GM21423 (cell line): ENCODE measurements at regions not wholly inside any gene's neighbourhood (a gene's known extent, or its start where the extent isn't known, plus 50 kb on each side); places are given as distances from the start of the nearest gene placed in this dataset.
"Not testable (repeated sequence)": the region's sequence is repeated elsewhere in the genome, so short reads cannot be mapped to it uniquely, and the experiment has no call there.

Experiments
- ATAC-seq: cut with Tn5 transposase; IDR thresholded peaks from one replicate; pipeline ENCODE4 v1.9.1; 2021; ENCODE audit warnings: mild to moderate bottlenecking, moderate library complexity; ENCODE audit not compliant: unreplicated experiment

GRCh38 chr6:68080074-68080473 is 555.0 kb upstream of the ADGRB3 start:
- no peak for ATAC-seq

DNA sequence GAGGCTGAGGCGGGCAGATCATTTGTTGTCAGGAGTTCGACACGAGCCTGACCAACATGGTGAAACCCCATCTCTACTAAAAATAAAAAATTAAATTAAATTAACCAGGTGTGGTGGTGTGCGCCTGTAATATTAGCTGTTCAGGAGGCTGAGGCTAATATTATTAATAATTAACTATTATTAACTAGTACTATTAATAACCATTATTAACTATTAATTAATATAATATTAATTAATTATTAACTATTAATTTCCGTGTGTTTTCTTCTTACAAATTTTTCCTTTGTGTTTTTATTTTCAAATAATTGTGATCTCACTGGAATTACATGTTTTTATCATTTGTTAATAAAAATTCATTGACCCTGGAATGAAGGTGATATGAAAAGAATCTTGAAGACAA is 557.4 kb upstream of the ADGRB3 start:
- ATAC-seq, result no peak

- no peak for ATAC-seq
Measured at GRCh38 chr6:68071740-68072139, 563.3 kb upstream of the ADGRB3 start.

- ATAC-seq, result no peak
Measured at GRCh38 chr6:68069921-68070710, 565.0 kb upstream of the ADGRB3 start.

GRCh38 chr6:68059899-68060298 is 575.2 kb upstream of the ADGRB3 start:
- ATAC-seq, result no peak

- no peak for ATAC-seq
Measured at GRCh38 chr6:68059261-68059660, 575.8 kb upstream of the ADGRB3 start.

GRCh38 chr6:68056596-68056995 is 578.5 kb upstream of the ADGRB3 start:
- not testable (repeated sequence) for ATAC-seq

GRCh38 chr6:68054756-68055155 is 580.3 kb upstream of the ADGRB3 start:
- no peak for ATAC-seq

- no peak for ATAC-seq
Measured at GRCh38 chr6:68053805-68054373, 581.2 kb upstream of the ADGRB3 start.

GRCh38 chr6:68052234-68052633 is 582.8 kb upstream of the ADGRB3 start:
- no peak for ATAC-seq

DNA sequence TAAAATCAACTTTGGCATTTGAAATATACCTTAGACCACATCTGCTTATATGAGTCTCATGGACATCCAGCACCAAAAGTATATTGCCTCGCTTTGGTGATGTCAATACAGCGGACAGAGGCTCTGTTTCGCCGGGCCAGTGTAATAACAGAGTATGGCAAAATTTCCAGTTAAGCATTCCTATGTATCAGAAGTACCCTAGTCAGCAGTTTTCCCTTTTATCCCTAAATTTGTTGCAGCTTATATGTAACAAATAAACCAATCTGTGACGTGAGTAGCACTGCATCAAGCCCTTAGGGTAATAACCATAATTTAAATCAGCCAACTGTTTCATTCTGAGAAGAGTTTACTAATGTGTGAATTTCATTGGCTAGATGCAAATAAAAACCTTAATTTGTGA is 585.5 kb upstream of the ADGRB3 start:
- no peak for ATAC-seq

- no peak for ATAC-seq
Measured at GRCh38 chr6:68046756-68047155, 588.3 kb upstream of the ADGRB3 start.

DNA sequence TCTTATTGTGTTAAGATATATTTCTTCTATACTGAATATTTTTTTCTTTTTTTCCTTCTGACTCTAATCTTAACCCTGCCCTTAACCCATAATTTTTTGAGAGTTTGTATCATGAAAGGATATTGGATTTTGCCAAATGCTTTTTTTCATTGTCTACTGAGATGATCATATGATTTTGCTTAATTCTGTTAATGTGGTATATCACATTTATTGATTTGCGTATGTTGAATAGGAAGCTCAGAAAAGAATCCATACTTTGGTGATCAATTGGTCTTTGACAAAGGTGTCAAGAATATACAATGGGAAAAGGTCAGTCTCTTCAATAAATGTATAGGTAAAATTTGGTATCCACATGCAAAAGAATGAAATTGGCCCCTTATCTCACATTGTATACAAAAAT is 588.8 kb upstream of the ADGRB3 start:
- ATAC-seq, result no peak

- ATAC-seq, result no peak
Measured at GRCh38 chr6:68045193-68045592, 589.9 kb upstream of the ADGRB3 start.

DNA sequence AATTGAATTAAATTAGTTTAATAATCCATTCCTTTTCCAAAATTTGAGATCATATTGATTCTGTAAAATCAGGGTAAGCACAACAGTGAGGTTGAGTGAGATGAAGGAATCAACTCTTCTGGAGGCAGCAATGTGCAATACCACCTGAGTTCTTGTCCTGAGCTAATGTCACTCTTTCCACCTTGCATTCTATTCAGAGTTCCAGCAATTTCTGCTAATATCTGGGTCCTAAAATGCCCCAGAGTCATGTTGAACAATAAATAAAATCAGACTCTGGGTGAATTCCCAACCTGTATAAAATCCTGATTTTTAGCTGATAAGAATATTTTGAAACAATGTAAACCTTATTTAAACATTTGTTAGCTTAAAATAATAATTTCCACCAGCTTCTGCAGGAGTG is 590.8 kb upstream of the ADGRB3 start:
- no peak for ATAC-seq

GRCh38 chr6:68043122-68043398 is 592.0 kb upstream of the ADGRB3 start:
- no peak for ATAC-seq

- no peak for ATAC-seq
Measured at GRCh38 chr6:68042339-68043121, 592.6 kb upstream of the ADGRB3 start.

DNA sequence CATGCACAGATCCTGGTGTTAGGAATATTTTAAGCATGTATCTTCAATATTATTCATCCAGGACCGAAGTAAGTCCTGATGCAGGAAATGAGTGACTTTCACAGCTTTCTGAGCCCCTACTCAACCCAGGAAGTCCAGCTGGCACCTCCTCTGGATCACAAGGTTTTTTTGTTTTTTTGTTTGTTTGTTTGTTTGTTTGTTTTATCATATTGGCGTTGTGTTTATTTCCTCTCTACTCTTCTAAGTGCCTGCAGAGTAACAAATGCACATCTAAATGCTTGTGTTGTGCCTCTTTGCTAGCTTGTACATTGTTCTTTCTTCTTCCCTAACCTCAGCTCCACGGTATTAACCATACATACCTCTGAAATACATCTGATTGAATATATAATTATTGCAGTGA is 594.3 kb upstream of the ADGRB3 start:
- ATAC-seq, result no peak

GRCh38 chr6:68040312-68040778 is 594.7 kb upstream of the ADGRB3 start:
- no peak for ATAC-seq

DNA sequence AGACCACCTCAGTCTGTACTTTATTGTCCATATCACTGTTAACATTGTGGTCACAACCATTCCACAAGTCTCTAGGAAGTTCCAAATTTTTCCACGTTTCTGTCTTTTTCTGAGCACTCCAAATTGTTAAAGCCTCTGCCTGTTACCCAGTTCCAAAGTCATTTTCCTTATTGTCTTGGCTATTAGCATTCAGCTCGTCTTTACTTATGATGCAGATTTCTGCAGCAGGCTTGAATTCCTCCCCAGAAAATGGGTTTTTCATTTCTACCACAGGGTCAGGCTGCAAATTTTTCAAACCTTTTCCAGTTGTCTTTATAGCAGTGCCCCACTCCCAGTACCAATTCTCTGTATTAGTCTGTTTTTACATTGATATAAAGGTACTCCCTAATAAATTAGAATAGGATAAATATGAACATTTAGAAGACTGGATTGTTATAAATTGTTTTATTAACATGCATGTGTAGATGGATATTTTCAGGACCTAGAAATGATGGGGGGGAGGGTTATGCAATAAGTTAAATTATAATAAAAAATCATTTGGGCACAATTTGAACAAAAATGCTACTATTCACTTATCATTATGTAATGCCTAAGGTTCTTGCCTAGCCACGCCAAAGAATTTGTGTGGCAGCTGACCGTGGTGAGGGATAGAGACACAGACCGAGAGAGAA is 595.3 kb upstream of the ADGRB3 start:
- no peak for ATAC-seq

- ATAC-seq, result no peak
Measured at GRCh38 chr6:68038815-68039408, 596.2 kb upstream of the ADGRB3 start.
